Fibroblast of villous mesenchyme (primary cell): ENCODE measurements at regions not wholly inside any gene's neighbourhood (a gene's known extent, or its start where the extent isn't known, plus 50 kb on each side); places are given as distances from the start of the nearest gene placed in this dataset.

ENCODE experiments used
- DNase-seq: peaks from one replicate; pipeline ENCODE4 v3.0.0-alpha.2; 2010; ENCODE audit warnings: low read depth
- H3K4me3 ChIP-seq: 2 replicates; pipeline ENCODE4 v1.5.1; 2011; ENCODE audit warnings: low read depth, mild to moderate bottlenecking, low read length
- CTCF ChIP-seq: IDR thresholded peaks from 2 replicates; pipeline ENCODE4 v1.5.1; 2012; ENCODE audit warnings: low read depth, mild to moderate bottlenecking, low read length; ENCODE audit not compliant: insufficient read depth

GRCh38 chr11:80196932-80197554 lies 756.2 kb upstream of the TENM4 start:
- H3K4me3 ChIP-seq, result no peak overlapping the region
- no peak for DNase-seq
- TF ChIP-seq CTCF, result no peak

GRCh38 chr11:80196041-80196440 lies 755.2 kb upstream of the TENM4 start:
- no peak for TF ChIP-seq CTCF
- H3K4me3 ChIP-seq, result no peak overlapping the region
- DNase-seq, result no peak

- no peak for TF ChIP-seq CTCF
- no peak for DNase-seq
These were observed 753.8 kb upstream of the TENM4 start for GRCh38 chr11:80194625-80195024.

GRCh38 chr11:80194016-80194415 lies 753.2 kb upstream of the TENM4 start:
- TF ChIP-seq CTCF, result no peak
- H3K4me3 ChIP-seq, result no peak overlapping the region
- no peak for DNase-seq

More at GRCh38 chr11:80194625-80195024, 753.8 kb upstream of the TENM4 start:
- no peak overlapping the region for H3K4me3 ChIP-seq

- no peak for DNase-seq
- no peak overlapping the region for H3K4me3 ChIP-seq
- no peak for TF ChIP-seq CTCF
These were observed 747.3 kb upstream of the TENM4 start for GRCh38 chr11:80188076-80188627.

GRCh38 chr11:80186692-80187091 lies 745.9 kb upstream of the TENM4 start:
- no peak overlapping the region for H3K4me3 ChIP-seq
- no peak for TF ChIP-seq CTCF
- DNase-seq, result peak; percentile 45

GRCh38 chr11:80182901-80183300 lies 742.1 kb upstream of the TENM4 start:
- no peak for TF ChIP-seq CTCF
- peak; percentile 22 for DNase-seq
- no peak overlapping the region for H3K4me3 ChIP-seq
